Fibroblast of lung (primary cell): ENCODE measurements at regions not wholly inside any gene's neighbourhood (a gene's known extent, or its start where the extent isn't known, plus 50 kb on each side); places are given as distances from the start of the nearest gene placed in this dataset.

ENCODE experiments used
- DNase-seq, 2 donors: peaks; one replicate each; pipeline versions ENCODE4 v3.0.0 to v3.0.0-alpha.2; 2010; ENCODE audit warnings: low read depth in 2 of 2
- H2AFZ ChIP-seq: 2 replicates; pipeline ENCODE4 v1.5.1; 2012; ENCODE audit warnings: low read length, control low read depth, inconsistent platforms
- H3K27ac ChIP-seq: 2 replicates; pipeline ENCODE4 v1.5.1; 2011; ENCODE audit warnings: low read length, control low read depth; ENCODE audit not compliant: insufficient read depth
- H3K27me3 ChIP-seq: 2 replicates; pipeline ENCODE4 v1.5.1; 2011; ENCODE audit warnings: mild to moderate bottlenecking, low read length; ENCODE audit not compliant: control insufficient read depth, insufficient read depth
- H3K36me3 ChIP-seq: 2 replicates; pipeline ENCODE4 v1.5.1; 2011; ENCODE audit warnings: low read length; ENCODE audit not compliant: control insufficient read depth, insufficient read depth
- H3K4me1 ChIP-seq: 2 replicates; pipeline ENCODE4 v1.5.1; 2011; ENCODE audit warnings: low read length; ENCODE audit not compliant: control insufficient read depth, insufficient read depth; ENCODE audit errors: extremely low read depth
- H3K4me2 ChIP-seq: 2 replicates; pipeline ENCODE4 v1.5.1; 2011; ENCODE audit warnings: low read length, control low read depth; ENCODE audit not compliant: insufficient read depth; ENCODE audit errors: extremely low read depth
- H3K4me3 ChIP-seq, 4 experiments: fragments of 200-600 bp in 1 of 4; sonication (generic) in 1 of 4; replicated peaks in 1 of 4; 2 replicates each; pipeline ENCODE4 v1.5.1; 2011 to 2016; ENCODE audit warnings: low read length in 4 of 4, low read depth in 3 of 4, mild to moderate bottlenecking in 3 of 4, control low read depth in 2 of 4, inconsistent platforms in 1 of 4, mixed read lengths in 1 of 4; ENCODE audit not compliant: insufficient read depth in 1 of 4; ENCODE audit errors: control extremely low read depth in 1 of 4
- H3K79me2 ChIP-seq: 2 replicates; pipeline ENCODE4 v1.5.1; 2012; ENCODE audit warnings: mild to moderate bottlenecking, low read length, inconsistent platforms; ENCODE audit not compliant: control insufficient read depth, insufficient read depth
- H3K9ac ChIP-seq: 2 replicates; pipeline ENCODE4 v1.5.1; 2011; ENCODE audit warnings: mild to moderate bottlenecking, low read length, control low read depth; ENCODE audit not compliant: insufficient read depth
- H3K9me3 ChIP-seq: 2 replicates; pipeline ENCODE4 v1.5.1; 2012; ENCODE audit warnings: low read depth, low read length; ENCODE audit not compliant: control insufficient read depth, insufficient read depth
- H4K20me1 ChIP-seq: 2 replicates; pipeline ENCODE4 v1.5.1; 2011; ENCODE audit warnings: low read length; ENCODE audit not compliant: control insufficient read depth, insufficient read depth; ENCODE audit errors: extremely low read depth
- CTCF ChIP-seq, 2 donors: IDR thresholded peaks in 1 of 2; conservative IDR thresholded peaks in 1 of 2; 1 replicate in 1 of 2; 2 replicates in 1 of 2; pipeline ENCODE4 v1.5.1; 2011 to 2012; ENCODE audit warnings: low read length in 2 of 2, control low read depth in 1 of 2, inconsistent platforms in 1 of 2, low read depth in 1 of 2, mild to moderate bottlenecking in 1 of 2
- EZH2 ChIP-seq: IDR thresholded peaks from 2 replicates; pipeline ENCODE4 v1.5.1; 2012; ENCODE audit warnings: low read length, control low read depth, mild to moderate bottlenecking; ENCODE audit errors: missing control alignments

- Histone ChIP-seq H3K4me1 (no peaks in the 10 kb centered on the region), H2AFZ (no peak overlapping the region), H3K27ac (no peak overlapping the region), H3K4me3 (no peak overlapping the region), H3K27me3 (no peaks in the 10 kb centered on the region), H3K9ac (no peak overlapping the region), H3K9me3 (no peaks in the 10 kb centered on the region), H3K4me2 (no peak overlapping the region), H3K79me2 (no peaks in the 10 kb centered on the region), H4K20me1 (no peaks in the 10 kb centered on the region), H3K36me3 (no peaks in the 10 kb centered on the region)
- DNase-seq = no peak
- TF ChIP-seq EZH2 (no peak), CTCF (conservative IDR thresholded peaks at IDR 0.05 in 1 of 2, IDR thresholded peaks at IDR 0.05 in 1 of 2; ENCODE audit: low read depth in 1 of 2, low read length in 2 of 2) (no peak)
Measured at GRCh38 chr6:73941892-73942291, 245.9 kb downstream of the CD109 start.

- TF ChIP-seq CTCF (conservative IDR thresholded peaks at IDR 0.05 in 1 of 2, IDR thresholded peaks at IDR 0.05 in 1 of 2; ENCODE audit: low read depth in 1 of 2, low read length in 2 of 2) (no peak), EZH2 (no peak)
- H3K4me2 ChIP-seq = no peak overlapping the region
- H4K20me1 ChIP-seq = no peaks in the 10 kb centered on the region
- no peaks in the 10 kb centered on the region for H3K36me3 ChIP-seq
- H3K9ac ChIP-seq = no peak overlapping the region
- H3K9me3 ChIP-seq = no peaks in the 10 kb centered on the region
- H3K27ac ChIP-seq = no peak overlapping the region
- peak in 1 of 2 donors; percentile 9 for DNase-seq
- no peak overlapping the region for H2AFZ ChIP-seq
- H3K4me3 ChIP-seq = no peak overlapping the region
- H3K27me3 ChIP-seq = no peaks in the 10 kb centered on the region
- no peaks in the 10 kb centered on the region for H3K4me1 ChIP-seq
- no peaks in the 10 kb centered on the region for H3K79me2 ChIP-seq
Measured at GRCh38 chr6:73937805-73938204, 241.8 kb downstream of the CD109 start.

GRCh38 chr6:73932866-73933265, 236.9 kb downstream of the CD109 start:
- Histone ChIP-seq H3K27me3 (no peaks in the 10 kb centered on the region), H3K4me2 (no peak overlapping the region), H3K27ac (no peak overlapping the region), H3K9ac (no peak overlapping the region), H4K20me1 (no peaks in the 10 kb centered on the region), H3K79me2 (no peaks in the 10 kb centered on the region), H3K9me3 (no peaks in the 10 kb centered on the region), H2AFZ (no peak overlapping the region), H3K36me3 (no peaks in the 10 kb centered on the region), H3K4me3 (no peak overlapping the region), H3K4me1 (no peaks in the 10 kb centered on the region)
- DNase-seq = no peak
- no peak for TF ChIP-seq EZH2
- TF ChIP-seq CTCF (conservative IDR thresholded peaks at IDR 0.05 in 1 of 2, IDR thresholded peaks at IDR 0.05 in 1 of 2; ENCODE audit: low read depth in 1 of 2, low read length in 2 of 2) = no peak
